CD4-positive, alpha-beta T cell (primary cell): ENCODE measurements at regions not wholly inside any gene's neighbourhood (a gene's known extent, or its start where the extent isn't known, plus 50 kb on each side); places are given as distances from the start of the nearest gene placed in this dataset.

Experiments used
- ATAC-seq: fragments of 200-7000 bp; cut with Tn5 transposase; one replicate; pipeline ENCODE4 v1.10.0; 2022; ENCODE audit warnings: mild to moderate bottlenecking; ENCODE audit not compliant: poor library complexity
- CTCF ChIA-PET: fragments of 350-600 bp; sonication (Branson Sonifier 250); formaldehyde crosslinking; loops from one replicate; lab custom pipeline; 2021; ENCODE audit warnings: antibody characterized with exemption, inconsistent platforms; lab: Charles Lee
- POLR2A ChIA-PET: fragments of 350-600 bp; sonication (Branson Sonifier 250); formaldehyde crosslinking; loops from one replicate; lab custom pipeline; 2021; ENCODE audit warnings: antibody characterized with exemption, inconsistent platforms; lab: Charles Lee
- DNase-seq, 14 experiments: peaks; one replicate each; pipeline ENCODE4 v3.0.0-alpha.2; 2013 to 2020; ENCODE audit warnings: mixed read lengths in 2 of 14
- H3K27ac ChIP-seq, 2 donors: one replicate each; pipeline versions ENCODE4 v1.5.1 to v1.7.0; 2013; ENCODE audit warnings: low read length in 2 of 2, low read depth in 1 of 2, mild to moderate bottlenecking in 1 of 2
- H3K27me3 ChIP-seq, 2 experiments: 1 replicate in 1 of 2; 2 replicates in 1 of 2; pipeline versions ENCODE4 v1.6.1 to v1.7.0; 2013; ENCODE audit warnings: low read length in 2 of 2, control low read depth in 1 of 2, mild to moderate bottlenecking in 1 of 2, moderate library complexity in 1 of 2; ENCODE audit not compliant: insufficient read depth in 2 of 2, control insufficient read depth in 1 of 2
- H3K36me3 ChIP-seq: one replicate; pipeline ENCODE4 v1.6.1; 2013; ENCODE audit warnings: low read length, control low read depth; ENCODE audit not compliant: insufficient read depth
- H3K4me1 ChIP-seq: one replicate; pipeline ENCODE4 v1.6.1; 2013; ENCODE audit warnings: low read length, control low read depth; ENCODE audit not compliant: insufficient read depth
- H3K4me3 ChIP-seq: one replicate; pipeline ENCODE4 v1.5.1; 2013; ENCODE audit warnings: mild to moderate bottlenecking, low read length, moderate library complexity
- H3K9me3 ChIP-seq, 2 experiments: 1 replicate in 1 of 2; 2 replicates in 1 of 2; pipeline versions ENCODE4 v1.6.1 to v1.7.0; 2013; ENCODE audit warnings: low read length in 2 of 2, mild to moderate bottlenecking in 2 of 2, control low read depth in 1 of 2, moderate library complexity in 1 of 2; ENCODE audit not compliant: control insufficient read depth in 1 of 2, insufficient read depth in 1 of 2
- H3K27ac Mint-ChIP-seq: one replicate; pipeline ENCODE4 v1.8.0; 2020; ENCODE audit warnings: mixed read lengths
- H3K27me3 Mint-ChIP-seq: one replicate; pipeline ENCODE4 v1.8.0; 2021; ENCODE audit warnings: mixed read lengths
- H3K36me3 Mint-ChIP-seq: one replicate; pipeline ENCODE4 v1.8.0; 2021; ENCODE audit warnings: low read depth, mixed read lengths
- H3K4me1 Mint-ChIP-seq: one replicate; pipeline ENCODE4 v1.8.0; 2021; ENCODE audit warnings: low read depth, mixed read lengths
- H3K4me3 Mint-ChIP-seq: one replicate; pipeline ENCODE4 v1.8.0; 2020; ENCODE audit warnings: mild to moderate bottlenecking, mixed read lengths
- H3K9me3 Mint-ChIP-seq: one replicate; pipeline ENCODE4 v1.8.0; 2020; ENCODE audit warnings: mixed read lengths
- intact Hi-C, 2 experiments: fragments of 100-400 bp; cut with DNase I in 1 of 2; cut with micrococcal nuclease in 1 of 2; formaldehyde crosslinking; loops; one replicate each; pipeline versions ENCODE4 v1.15.1 to v1.9.0; 2023 to 2025; cut with DNase I, micrococcal nuclease
- TF ChIP-seq, protein P1 (sequence below): fragments of 200-600 bp; IDR thresholded peaks from one replicate; pipeline ENCODE4 v1.8.0; 2022; ENCODE audit warnings: antibody characterized with exemption, mild to moderate bottlenecking

GRCh38 chr12:91937706-91938105 is 207.9 kb downstream of the BTG1 start:
- TF ChIP-seq, protein P1, sequence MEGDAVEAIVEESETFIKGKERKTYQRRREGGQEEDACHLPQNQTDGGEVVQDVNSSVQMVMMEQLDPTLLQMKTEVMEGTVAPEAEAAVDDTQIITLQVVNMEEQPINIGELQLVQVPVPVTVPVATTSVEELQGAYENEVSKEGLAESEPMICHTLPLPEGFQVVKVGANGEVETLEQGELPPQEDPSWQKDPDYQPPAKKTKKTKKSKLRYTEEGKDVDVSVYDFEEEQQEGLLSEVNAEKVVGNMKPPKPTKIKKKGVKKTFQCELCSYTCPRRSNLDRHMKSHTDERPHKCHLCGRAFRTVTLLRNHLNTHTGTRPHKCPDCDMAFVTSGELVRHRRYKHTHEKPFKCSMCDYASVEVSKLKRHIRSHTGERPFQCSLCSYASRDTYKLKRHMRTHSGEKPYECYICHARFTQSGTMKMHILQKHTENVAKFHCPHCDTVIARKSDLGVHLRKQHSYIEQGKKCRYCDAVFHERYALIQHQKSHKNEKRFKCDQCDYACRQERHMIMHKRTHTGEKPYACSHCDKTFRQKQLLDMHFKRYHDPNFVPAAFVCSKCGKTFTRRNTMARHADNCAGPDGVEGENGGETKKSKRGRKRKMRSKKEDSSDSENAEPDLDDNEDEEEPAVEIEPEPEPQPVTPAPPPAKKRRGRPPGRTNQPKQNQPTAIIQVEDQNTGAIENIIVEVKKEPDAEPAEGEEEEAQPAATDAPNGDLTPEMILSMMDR = no peak
- H3K4me1 ChIP-seq = no peaks in the 10 kb centered on the region
- no peak overlapping the region for H3K4me3 ChIP-seq
- no peaks in the 10 kb centered on the region for H3K36me3 Mint-ChIP-seq
- peaks cover 2% of the 10 kb centered on the region for H3K9me3 Mint-ChIP-seq
- H3K27me3 Mint-ChIP-seq = no peaks in the 10 kb centered on the region
- H3K4me3 Mint-ChIP-seq = no peak overlapping the region
- CTCF ChIA-PET = interaction anchor here (0.6 kb wide), 1 partner anchor 142 kb away, joined by 3 read pairs; no protein-coding TSS in a partner anchor
- POLR2A ChIA-PET = no interaction called here
- intact Hi-C loops = no loop called here
- no peaks in the 10 kb centered on the region for H3K36me3 ChIP-seq
- no peaks in the 10 kb centered on the region for H3K4me1 Mint-ChIP-seq
- H3K9me3 ChIP-seq = peaks cover 0 to 5% of the 10 kb centered on the region in 2 experiments
- no peaks in the 10 kb centered on the region for H3K27me3 ChIP-seq
- ATAC-seq (no peak), DNase-seq (no peak)
- no peak overlapping the region for H3K27ac Mint-ChIP-seq
- H3K27ac ChIP-seq = no peak overlapping the region

DNA sequence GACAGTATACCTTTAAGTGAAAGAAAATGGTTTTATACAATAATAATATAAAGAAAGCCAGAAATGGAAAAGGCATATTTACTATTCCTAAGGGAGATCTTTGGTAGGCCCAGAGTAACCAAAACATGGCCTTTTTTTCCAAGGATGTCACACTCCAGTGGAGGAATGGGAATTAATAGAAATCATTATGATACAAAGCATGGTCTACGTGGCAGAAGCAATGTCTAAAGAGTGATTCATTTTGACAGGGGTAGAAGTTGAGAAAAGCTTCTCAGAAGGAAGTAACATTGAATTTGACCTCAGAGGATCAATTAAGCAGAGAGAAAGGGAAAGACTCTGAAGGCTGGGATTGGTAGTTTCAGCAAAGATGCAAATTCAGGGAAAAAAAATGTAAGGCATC is 208.6 kb downstream of the BTG1 start:
- CTCF ChIA-PET = no interaction called here
- TF ChIP-seq, protein P1 = no peak
- H3K4me1 ChIP-seq = no peaks in the 10 kb centered on the region
- POLR2A ChIA-PET = no interaction called here
- peaks cover 2% of the 10 kb centered on the region for H3K9me3 Mint-ChIP-seq
- DNase-seq (no peak), ATAC-seq (no peak)
- intact Hi-C loops = no loop called here
- no peak overlapping the region for H3K27ac Mint-ChIP-seq
- no peak overlapping the region for H3K4me3 Mint-ChIP-seq
- no peak overlapping the region for H3K4me3 ChIP-seq
- no peak overlapping the region for H3K27ac ChIP-seq
- H3K36me3 Mint-ChIP-seq = no peaks in the 10 kb centered on the region
- no peaks in the 10 kb centered on the region for H3K27me3 Mint-ChIP-seq
- peaks cover 0 to 5% of the 10 kb centered on the region in 2 experiments for H3K9me3 ChIP-seq
- H3K36me3 ChIP-seq = no peaks in the 10 kb centered on the region
- H3K4me1 Mint-ChIP-seq = no peaks in the 10 kb centered on the region
- no peaks in the 10 kb centered on the region for H3K27me3 ChIP-seq

DNA sequence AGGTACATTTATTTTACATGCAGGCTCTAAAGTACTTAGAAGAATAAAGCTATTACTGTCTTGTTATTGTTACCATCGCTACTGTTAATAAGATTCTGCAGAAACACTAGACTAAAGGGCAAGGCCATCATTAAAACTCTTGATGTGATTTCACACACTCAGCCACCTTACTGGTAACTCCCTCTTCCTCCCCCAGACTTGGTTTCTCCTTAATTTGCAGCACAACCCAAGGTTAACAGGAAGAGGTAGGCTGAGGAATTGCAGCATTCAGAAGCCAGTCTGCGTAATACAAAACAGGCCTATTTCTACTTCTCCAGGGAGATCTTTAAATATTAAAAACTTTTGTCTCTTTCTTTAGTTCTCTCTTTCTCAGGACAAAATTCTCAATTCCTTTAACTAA is 210.3 kb downstream of the BTG1 start:
- ATAC-seq (no peak), DNase-seq (no peak)
- CTCF ChIA-PET = no interaction called here
- TF ChIP-seq, protein P1 = no peak
- H3K36me3 ChIP-seq = no peaks in the 10 kb centered on the region
- peaks cover 2% of the 10 kb centered on the region for H3K9me3 Mint-ChIP-seq
- no peak overlapping the region for H3K27ac Mint-ChIP-seq
- H3K27me3 Mint-ChIP-seq = no peaks in the 10 kb centered on the region
- H3K4me1 ChIP-seq = no peaks in the 10 kb centered on the region
- no peaks in the 10 kb centered on the region for H3K36me3 Mint-ChIP-seq
- peaks cover 0 to 5% of the 10 kb centered on the region in 2 experiments for H3K9me3 ChIP-seq
- H3K4me3 ChIP-seq = no peak overlapping the region
- no peak overlapping the region for H3K4me3 Mint-ChIP-seq
- no peak overlapping the region for H3K27ac ChIP-seq
- intact Hi-C loops = no loop called here
- POLR2A ChIA-PET = no interaction called here
- H3K27me3 ChIP-seq = no peaks in the 10 kb centered on the region
- H3K4me1 Mint-ChIP-seq = no peaks in the 10 kb centered on the region
